SK-N-MC (cell line): ENCODE measurements at regions not wholly inside any gene's neighbourhood (a gene's known extent, or its start where the extent isn't known, plus 50 kb on each side); places are given as distances from the start of the nearest gene placed in this dataset.

Source experiments
- DNase-seq: peaks from one replicate; pipeline ENCODE4 v3.0.0-alpha.2; 2011; ENCODE audit warnings: low read depth, low spot score
- H3K27ac ChIP-seq: fragments of 200-600 bp; sonication (generic); 2 replicates; pipeline ENCODE4 v1.5.1; 2016; ENCODE audit warnings: mixed run types
- H3K36me3 ChIP-seq: fragments of 200-600 bp; sonication (generic); 2 replicates; pipeline ENCODE4 v1.6.1; 2017; ENCODE audit warnings: antibody characterized with exemption, low read length, mixed read lengths; ENCODE audit not compliant: insufficient read depth
- H3K4me3 ChIP-seq: fragments of 200-600 bp; sonication (generic); 2 replicates; pipeline ENCODE4 v1.5.1; 2016
- H3K9ac ChIP-seq: fragments of 200-600 bp; sonication (generic); 2 replicates; pipeline ENCODE4 v1.8.0; 2017; ENCODE audit warnings: mixed run types, mixed read lengths; ENCODE audit not compliant: insufficient read length
- H3K9me3 ChIP-seq: fragments of 200-600 bp; sonication (generic); 2 replicates; pipeline ENCODE4 v1.6.1; 2017; ENCODE audit warnings: low read depth, mild to moderate bottlenecking, antibody characterized with exemption, low read length, moderate library complexity, mixed read lengths
- EZH2 ChIP-seq: fragments of 200-600 bp; sonication (generic); IDR thresholded peaks from one replicate; pipeline ENCODE4 v1.6.1; 2017; ENCODE audit warnings: antibody characterized with exemption
- FOXP2 ChIP-seq: optimal IDR thresholded peaks from 2 replicates; pipeline ENCODE3; 2011; ENCODE audit warnings: mild to moderate bottlenecking, moderate library complexity; ENCODE audit not compliant: insufficient read depth; ENCODE audit errors: extremely low read length, control extremely low read depth
- POLR2AphosphoS5 ChIP-seq: IDR thresholded peaks from 2 replicates; pipeline ENCODE4 v1.6.1; 2012; ENCODE audit warnings: mild to moderate bottlenecking, low read depth, low read length, borderline replicate concordance

- no peaks in the 10 kb centered on the region for H3K36me3 ChIP-seq
- no peaks in the 10 kb centered on the region for H3K9me3 ChIP-seq
- H3K9ac ChIP-seq = no peak overlapping the region
- no peak overlapping the region for H3K27ac ChIP-seq
- TF ChIP-seq EZH2 (no peak), POLR2AphosphoS5 (no peak), FOXP2 (no peak)
- no peak for DNase-seq
- H3K4me3 ChIP-seq = no peak overlapping the region
Observed at GRCh38 chrX:109818976-109819375, 85.9 kb upstream of the ACSL4 start.

GRCh38 chrX:109822861-109823260 lies 89.8 kb upstream of the ACSL4 start:
- no peaks in the 10 kb centered on the region for H3K36me3 ChIP-seq
- no peaks in the 10 kb centered on the region for H3K9me3 ChIP-seq
- no peak overlapping the region for H3K4me3 ChIP-seq
- TF ChIP-seq POLR2AphosphoS5 = no peak
- no peak for TF ChIP-seq FOXP2
- no peak for TF ChIP-seq EZH2
- H3K9ac ChIP-seq = no peak overlapping the region
- no peak for DNase-seq
- H3K27ac ChIP-seq = no peak overlapping the region

- TF ChIP-seq POLR2AphosphoS5 = no peak
- no peak for TF ChIP-seq FOXP2
- TF ChIP-seq EZH2 = no peak
- no peak overlapping the region for H3K9ac ChIP-seq
- no peak for DNase-seq
- no peaks in the 10 kb centered on the region for H3K36me3 ChIP-seq
- no peaks in the 10 kb centered on the region for H3K9me3 ChIP-seq
- H3K4me3 ChIP-seq = no peak overlapping the region
- H3K27ac ChIP-seq = no peak overlapping the region
Observed at GRCh38 chrX:109826954-109827708, 94.1 kb upstream of the ACSL4 start.

GRCh38 chrX:109827772-109828171 lies 94.7 kb upstream of the ACSL4 start:
- DNase-seq = no peak
- no peak overlapping the region for H3K4me3 ChIP-seq
- H3K9me3 ChIP-seq = no peaks in the 10 kb centered on the region
- H3K36me3 ChIP-seq = no peaks in the 10 kb centered on the region
- H3K9ac ChIP-seq = no peak overlapping the region
- no peak overlapping the region for H3K27ac ChIP-seq
- TF ChIP-seq FOXP2 = no peak
- no peak for TF ChIP-seq POLR2AphosphoS5
- TF ChIP-seq EZH2 = no peak

GRCh38 chrX:109830157-109830703 lies 97.2 kb upstream of the ACSL4 start:
- no peak overlapping the region for H3K27ac ChIP-seq
- TF ChIP-seq POLR2AphosphoS5 (no peak), EZH2 (no peak), FOXP2 (no peak)
- no peak overlapping the region for H3K9ac ChIP-seq

GRCh38 chrX:109830704-109831206 lies 97.7 kb upstream of the ACSL4 start:
- Histone ChIP-seq H3K4me3 (no peak overlapping the region), H3K9ac (no peak overlapping the region), H3K36me3 (no peaks in the 10 kb centered on the region), H3K27ac (no peak overlapping the region), H3K9me3 (no peaks in the 10 kb centered on the region)
- no peak for DNase-seq
- TF ChIP-seq POLR2AphosphoS5 (no peak), FOXP2 (no peak), EZH2 (no peak)

More at GRCh38 chrX:109830157-109830703, 97.2 kb upstream of the ACSL4 start:
- Histone ChIP-seq H3K36me3 (no peaks in the 10 kb centered on the region), H3K4me3 (no peak overlapping the region), H3K9me3 (no peaks in the 10 kb centered on the region)
- no peak for DNase-seq

- Histone ChIP-seq H3K4me3 (no peak overlapping the region), H3K9me3 (no peaks in the 10 kb centered on the region), H3K36me3 (no peaks in the 10 kb centered on the region), H3K9ac (no peak overlapping the region), H3K27ac (no peak overlapping the region)
- TF ChIP-seq FOXP2 (no peak), POLR2AphosphoS5 (no peak), EZH2 (no peak)
- no peak for DNase-seq
Observed at GRCh38 chrX:109831326-109831985, 98.4 kb upstream of the ACSL4 start.
